Mucosa of gallbladder (tissue), 1 donor: ENCODE measurements at regions not wholly inside any gene's neighbourhood (a gene's known extent, or its start where the extent isn't known, plus 50 kb on each side); places are given as distances from the start of the nearest gene placed in this dataset.

Experiments
- DNase-seq: peaks from one replicate; pipeline ENCODE4 v3.0.0-alpha.2; 2020; ENCODE audit warnings: low spot score
- donor health status: DM: no; HTN: no; CAD: no.

- no peak for DNase-seq
Measured at GRCh38 chr3:166209701-166210100, 372.5 kb upstream of the BCHE start.

GRCh38 chr3:166205158-166205557 is 367.9 kb upstream of the BCHE start:
- no peak for DNase-seq

GRCh38 chr3:166201476-166201875 is 364.3 kb upstream of the BCHE start:
- no peak for DNase-seq

- no peak for DNase-seq
Measured at GRCh38 chr3:166199491-166199890, 362.3 kb upstream of the BCHE start.

GRCh38 chr3:166195808-166196207 is 358.6 kb upstream of the BCHE start:
- DNase-seq, result no peak

GRCh38 chr3:166191411-166191810 is 354.2 kb upstream of the BCHE start:
- DNase-seq, result no peak

- DNase-seq, result no peak
Measured at GRCh38 chr3:166190360-166190759, 353.1 kb upstream of the BCHE start.

GRCh38 chr3:166187237-166187636 is 350.0 kb upstream of the BCHE start:
- no peak for DNase-seq

GRCh38 chr3:166186003-166186402 is 348.8 kb upstream of the BCHE start:
- no peak for DNase-seq

- DNase-seq, result no peak
Measured at GRCh38 chr3:166177130-166177529, 339.9 kb upstream of the BCHE start.

- DNase-seq, result no peak
Measured at GRCh38 chr3:166171695-166172094, 334.5 kb upstream of the BCHE start.

GRCh38 chr3:166169681-166170080 is 332.5 kb upstream of the BCHE start:
- no peak for DNase-seq

- no peak for DNase-seq
Measured at GRCh38 chr3:166127969-166128368, 290.7 kb upstream of the BCHE start.

- DNase-seq, result no peak
Measured at GRCh38 chr3:166125179-166125578, 288.0 kb upstream of the BCHE start.

- DNase-seq, result no peak
Measured at GRCh38 chr3:166123576-166123975, 286.4 kb upstream of the BCHE start.

GRCh38 chr3:166123088-166123487 is 285.9 kb upstream of the BCHE start:
- no peak for DNase-seq

- DNase-seq, result no peak
Measured at GRCh38 chr3:166118049-166118448, 280.8 kb upstream of the BCHE start.

- no peak for DNase-seq
Measured at GRCh38 chr3:166114448-166114847, 277.2 kb upstream of the BCHE start.

- no peak for DNase-seq
Measured at GRCh38 chr3:166111562-166111961, 274.3 kb upstream of the BCHE start.

- DNase-seq, result no peak
Measured at GRCh38 chr3:166110102-166110501, 272.9 kb upstream of the BCHE start.

- no peak for DNase-seq
Measured at GRCh38 chr3:166104938-166105337, 267.7 kb upstream of the BCHE start.

- no peak for DNase-seq
Measured at GRCh38 chr3:166100730-166101129, 263.5 kb upstream of the BCHE start.

GRCh38 chr3:166089575-166089974 is 252.4 kb upstream of the BCHE start:
- DNase-seq, result no peak

GRCh38 chr3:166085164-166085856 is 248.1 kb upstream of the BCHE start:
- DNase-seq, result no peak
